Progenitor cell of endocrine pancreas (in vitro differentiated cells): ENCODE measurements at regions not wholly inside any gene's neighbourhood (a gene's known extent, or its start where the extent isn't known, plus 50 kb on each side); places are given as distances from the start of the nearest gene placed in this dataset.
A peak's percentile ranks its signal among the peaks of the same experiment; 100 is the strongest.

Experiments
- DNase-seq: peaks from one replicate; pipeline ENCODE4 v3.0.0; 2021; ENCODE audit warnings: low spot score; ENCODE audit not compliant: unreplicated experiment
- H3K27ac Mint-ChIP-seq: 2 replicates; pipeline ENCODE4 v1.8.0; 2021; ENCODE audit warnings: mild to moderate bottlenecking, moderate library complexity, mixed read lengths
- H3K27me3 Mint-ChIP-seq: 2 replicates; pipeline ENCODE4 v1.8.0; 2021; ENCODE audit warnings: mixed read lengths
- H3K36me3 Mint-ChIP-seq: 2 replicates; pipeline ENCODE4 v1.8.0; 2022; ENCODE audit warnings: mixed read lengths; ENCODE audit not compliant: insufficient read depth
- H3K4me1 Mint-ChIP-seq: 2 replicates; pipeline ENCODE4 v1.8.0; 2021; ENCODE audit warnings: low read depth, mixed read lengths
- H3K4me3 Mint-ChIP-seq: 2 replicates; pipeline ENCODE4 v1.8.0; 2021; ENCODE audit warnings: low read depth, mild to moderate bottlenecking, moderate library complexity, mixed read lengths
- H3K9me3 Mint-ChIP-seq: 2 replicates; pipeline ENCODE4 v1.8.0; 2021; ENCODE audit warnings: low read depth, mixed read lengths
- CTCF ChIP-seq: fragments of 200-600 bp; sonication (generic); IDR thresholded peaks from one replicate; pipeline ENCODE4 v1.5.0; 2021; ENCODE audit warnings: antibody characterized with exemption, mild to moderate bottlenecking; ENCODE audit not compliant: unreplicated experiment

GRCh38 chr2:239826376-239826775 is 198.8 kb downstream of the NDUFA10 start:
- H3K4me1 Mint-ChIP-seq = peaks cover 8% of the 10 kb centered on the region
- DNase-seq = no peak
- no peaks in the 10 kb centered on the region for H3K36me3 Mint-ChIP-seq
- no peaks in the 10 kb centered on the region for H3K9me3 Mint-ChIP-seq
- no peak overlapping the region for H3K4me3 Mint-ChIP-seq
- TF ChIP-seq CTCF = no peak
- H3K27ac Mint-ChIP-seq = no peak overlapping the region
- H3K27me3 Mint-ChIP-seq = peaks cover 23% of the 10 kb centered on the region

- Mint-ChIP-seq H3K9me3 (no peaks in the 10 kb centered on the region), H3K27ac (no peak overlapping the region), H3K36me3 (no peaks in the 10 kb centered on the region), H3K4me1 (peaks cover 4% of the 10 kb centered on the region), H3K27me3 (peaks cover 24% of the 10 kb centered on the region), H3K4me3 (no peak overlapping the region)
- DNase-seq = peak; percentile 1
- TF ChIP-seq CTCF = no peak
Observed at GRCh38 chr2:239825705-239825979, 199.5 kb downstream of the NDUFA10 start.

GRCh38 chr2:239824866-239825704 is 200.1 kb downstream of the NDUFA10 start:
- H3K4me1 Mint-ChIP-seq = peaks cover 3% of the 10 kb centered on the region
- no peaks in the 10 kb centered on the region for H3K36me3 Mint-ChIP-seq
- no peak for TF ChIP-seq CTCF
- peaks cover 28% of the 10 kb centered on the region for H3K27me3 Mint-ChIP-seq
- H3K27ac Mint-ChIP-seq = no peak overlapping the region
- no peaks in the 10 kb centered on the region for H3K9me3 Mint-ChIP-seq
- H3K4me3 Mint-ChIP-seq = no peak overlapping the region
- DNase-seq = peak; percentile 4

GRCh38 chr2:239824046-239824694 is 201.0 kb downstream of the NDUFA10 start:
- H3K27ac Mint-ChIP-seq = no peak overlapping the region
- peak; percentile 66 for TF ChIP-seq CTCF
- no peaks in the 10 kb centered on the region for H3K9me3 Mint-ChIP-seq
- H3K4me1 Mint-ChIP-seq = peaks cover 3% of the 10 kb centered on the region
- DNase-seq = peak; percentile 26
- no peaks in the 10 kb centered on the region for H3K36me3 Mint-ChIP-seq
- peaks cover 23% of the 10 kb centered on the region for H3K27me3 Mint-ChIP-seq
- no peak overlapping the region for H3K4me3 Mint-ChIP-seq

- H3K4me3 Mint-ChIP-seq = no peak overlapping the region
- peak; percentile 3 for DNase-seq
Observed at GRCh38 chr2:239822146-239822831, 202.9 kb downstream of the NDUFA10 start.

More at GRCh38 chr2:239822146-239822831, 202.9 kb downstream of the NDUFA10 start:
- Mint-ChIP-seq H3K4me1 (peaks cover 3% of the 10 kb centered on the region), H3K9me3 (no peaks in the 10 kb centered on the region), H3K27ac (peak overlapping the region; percentile 31), H3K27me3 (peaks cover 22% of the 10 kb centered on the region), H3K36me3 (no peaks in the 10 kb centered on the region)
- no peak for TF ChIP-seq CTCF
